Panc1 (cell line): ENCODE measurements at regions not wholly inside any gene's neighbourhood (a gene's known extent, or its start where the extent isn't known, plus 50 kb on each side); places are given as distances from the start of the nearest gene placed in this dataset.

Source experiments
- ATAC-seq: fragments of 200-7000 bp; cut with Tn5 transposase; 2 replicates; pipeline ENCODE4 v1.9.1; 2020; ENCODE audit warnings: mild to moderate bottlenecking, moderate library complexity
- BruUV-seq: library from RNA; stranded (reverse); fragments of 400-500 nt; replicated peaks from 2 replicates; lab custom pipeline; 2021; lab: Mats Ljungman, UMichigan
- CTCF ChIA-PET: fragments of 300-600 bp; sonication (Branson Sonifier 250); formaldehyde crosslinking; loops from one replicate; lab custom pipeline; 2022; ENCODE audit warnings: antibody characterized with exemption; lab: Charles Lee
- POLR2A ChIA-PET: fragments of 300-600 bp; sonication (Branson Sonifier 250); formaldehyde crosslinking; loops from one replicate; lab custom pipeline; 2022; ENCODE audit warnings: antibody characterized with exemption; lab: Charles Lee
- DNase-seq: peaks from one replicate; pipeline ENCODE4 v3.0.0-alpha.2; 2010; ENCODE audit warnings: low read depth, low spot score
- H3K27ac ChIP-seq: 2 replicates; pipeline ENCODE4 v1.5.1; 2011; ENCODE audit warnings: mild to moderate bottlenecking, low read length, inconsistent platforms
- H3K27me3 ChIP-seq: fragments of 200-500 bp; sonication (Bioruptor generic); 2 replicates; pipeline ENCODE4 v1.6.0; 2014; ENCODE audit warnings: low read length, inconsistent platforms; ENCODE audit not compliant: control insufficient read depth, insufficient read depth
- H3K36me3 ChIP-seq: fragments of 200-500 bp; sonication (Bioruptor generic); 2 replicates; pipeline ENCODE4 v1.5.1; 2014; ENCODE audit warnings: inconsistent platforms, mild to moderate bottlenecking, low read length, moderate library complexity; ENCODE audit not compliant: control insufficient read depth, insufficient read depth
- H3K4me1 ChIP-seq: 2 replicates; pipeline ENCODE4 v1.5.1; 2011; ENCODE audit warnings: inconsistent platforms, mild to moderate bottlenecking, low read length, moderate library complexity; ENCODE audit not compliant: control insufficient read depth, insufficient read depth
- H3K4me3 ChIP-seq, 2 experiments: 2 replicates each; pipeline ENCODE4 v1.5.1; 2011 to 2012; ENCODE audit warnings: low read depth in 2 of 2, low read length in 2 of 2, mild to moderate bottlenecking in 2 of 2, inconsistent platforms in 1 of 2, moderate library complexity in 1 of 2
- H3K9me3 ChIP-seq: fragments of 200-500 bp; sonication (Bioruptor generic); 2 replicates; pipeline ENCODE4 v1.5.1; 2014; ENCODE audit warnings: low read depth, mild to moderate bottlenecking, inconsistent platforms, low read length, moderate library complexity; ENCODE audit not compliant: control insufficient read depth, insufficient read depth
- POLR2AphosphoS5 ChIP-seq: IDR thresholded peaks from 2 replicates; pipeline ENCODE4 v1.6.1; 2012; ENCODE audit warnings: mild to moderate bottlenecking, low read depth, low read length, moderate library complexity
- SIN3A ChIP-seq: IDR thresholded peaks from 2 replicates; pipeline ENCODE4 v1.6.1; 2012; ENCODE audit warnings: low read depth, mild to moderate bottlenecking, low read length, moderate library complexity, borderline replicate concordance; ENCODE audit not compliant: insufficient read depth
- TCF7L2 ChIP-seq: IDR thresholded peaks from 2 replicates; pipeline ENCODE4 v1.6.1; 2011; ENCODE audit warnings: mild to moderate bottlenecking, low read depth, low read length, inconsistent platforms
- in situ Hi-C: cut with HindIII; loops from 2 replicates; pipeline ENCODE4 v1.10.0; 2016; ENCODE audit warnings: low sequenced_read_pairs, low pct_unique_long_range_greater_than_20kb
- intact Hi-C: fragments of 100-400 bp; cut with micrococcal nuclease; formaldehyde crosslinking; loops from one replicate; pipeline ENCODE4 v1.10.0; 2022; ENCODE audit not compliant: unreplicated experiment
- TF ChIP-seq, protein P1 (sequence below), 2 experiments: IDR thresholded peaks; 2 replicates each; pipeline ENCODE4 v1.6.1; 2011 to 2012; ENCODE audit warnings: low read depth in 2 of 2, control low read depth in 1 of 2, low read length in 1 of 2, mild to moderate bottlenecking in 1 of 2, moderate library complexity in 1 of 2; ENCODE audit not compliant: insufficient read depth in 1 of 2
- TF ChIP-seq, protein P2 (sequence below): fragments of 450-650 bp; IDR thresholded peaks from 2 replicates; pipeline ENCODE4 v1.5.1; 2017; ENCODE audit warnings: mild to moderate bottlenecking

DNA sequence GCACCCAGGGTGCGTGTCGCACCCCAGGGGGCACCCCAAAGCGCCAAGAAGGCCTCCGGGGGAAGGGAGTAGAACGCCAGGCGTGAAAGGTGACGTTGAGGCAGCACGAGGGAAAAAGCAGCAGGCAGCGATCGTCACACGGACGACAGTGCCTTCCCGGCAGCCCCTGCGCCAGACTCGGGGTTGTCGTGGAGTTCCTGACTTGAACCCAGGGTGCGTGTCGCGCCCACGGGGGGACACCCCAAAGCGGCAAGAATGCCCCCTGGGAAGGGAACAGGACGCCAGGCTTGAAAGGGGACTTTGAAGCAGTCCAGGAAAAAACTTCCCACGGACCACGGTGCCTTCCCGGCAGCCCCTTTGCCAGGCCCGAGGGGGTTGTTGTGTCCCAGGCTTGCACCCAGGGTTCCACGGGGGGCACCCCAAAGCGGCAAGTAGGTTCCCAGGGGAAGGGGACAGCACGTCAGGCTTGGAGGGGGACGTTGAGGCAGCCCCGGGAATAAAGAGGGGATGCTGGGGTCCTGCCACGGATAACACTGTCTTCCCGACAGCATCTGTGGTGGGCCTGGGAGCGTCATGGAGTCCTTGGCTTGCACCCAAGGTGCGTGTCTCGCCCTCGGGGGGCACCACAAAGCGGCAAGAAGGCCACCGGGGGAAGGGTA is 159.2 kb upstream of the ALG10B start:
- no peaks in the 10 kb centered on the region for H3K36me3 ChIP-seq
- no peak overlapping the region for H3K4me3 ChIP-seq
- in situ Hi-C loops, result no loop called here
- H3K9me3 ChIP-seq, result no peaks in the 10 kb centered on the region
- DNase-seq (no peak), ATAC-seq (no peak)
- no peak for TF ChIP-seq TCF7L2
- TF ChIP-seq, protein P1, sequence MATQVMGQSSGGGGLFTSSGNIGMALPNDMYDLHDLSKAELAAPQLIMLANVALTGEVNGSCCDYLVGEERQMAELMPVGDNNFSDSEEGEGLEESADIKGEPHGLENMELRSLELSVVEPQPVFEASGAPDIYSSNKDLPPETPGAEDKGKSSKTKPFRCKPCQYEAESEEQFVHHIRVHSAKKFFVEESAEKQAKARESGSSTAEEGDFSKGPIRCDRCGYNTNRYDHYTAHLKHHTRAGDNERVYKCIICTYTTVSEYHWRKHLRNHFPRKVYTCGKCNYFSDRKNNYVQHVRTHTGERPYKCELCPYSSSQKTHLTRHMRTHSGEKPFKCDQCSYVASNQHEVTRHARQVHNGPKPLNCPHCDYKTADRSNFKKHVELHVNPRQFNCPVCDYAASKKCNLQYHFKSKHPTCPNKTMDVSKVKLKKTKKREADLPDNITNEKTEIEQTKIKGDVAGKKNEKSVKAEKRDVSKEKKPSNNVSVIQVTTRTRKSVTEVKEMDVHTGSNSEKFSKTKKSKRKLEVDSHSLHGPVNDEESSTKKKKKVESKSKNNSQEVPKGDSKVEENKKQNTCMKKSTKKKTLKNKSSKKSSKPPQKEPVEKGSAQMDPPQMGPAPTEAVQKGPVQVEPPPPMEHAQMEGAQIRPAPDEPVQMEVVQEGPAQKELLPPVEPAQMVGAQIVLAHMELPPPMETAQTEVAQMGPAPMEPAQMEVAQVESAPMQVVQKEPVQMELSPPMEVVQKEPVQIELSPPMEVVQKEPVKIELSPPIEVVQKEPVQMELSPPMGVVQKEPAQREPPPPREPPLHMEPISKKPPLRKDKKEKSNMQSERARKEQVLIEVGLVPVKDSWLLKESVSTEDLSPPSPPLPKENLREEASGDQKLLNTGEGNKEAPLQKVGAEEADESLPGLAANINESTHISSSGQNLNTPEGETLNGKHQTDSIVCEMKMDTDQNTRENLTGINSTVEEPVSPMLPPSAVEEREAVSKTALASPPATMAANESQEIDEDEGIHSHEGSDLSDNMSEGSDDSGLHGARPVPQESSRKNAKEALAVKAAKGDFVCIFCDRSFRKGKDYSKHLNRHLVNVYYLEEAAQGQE (IDR thresholded peaks at IDR 0.05; ENCODE audit: insufficient read depth in 1 of 2, low read depth in 2 of 2, low read length in 1 of 2), result no peak
- no peak for TF ChIP-seq POLR2AphosphoS5
- no peak for TF ChIP-seq SIN3A
- TF ChIP-seq, protein P2, sequence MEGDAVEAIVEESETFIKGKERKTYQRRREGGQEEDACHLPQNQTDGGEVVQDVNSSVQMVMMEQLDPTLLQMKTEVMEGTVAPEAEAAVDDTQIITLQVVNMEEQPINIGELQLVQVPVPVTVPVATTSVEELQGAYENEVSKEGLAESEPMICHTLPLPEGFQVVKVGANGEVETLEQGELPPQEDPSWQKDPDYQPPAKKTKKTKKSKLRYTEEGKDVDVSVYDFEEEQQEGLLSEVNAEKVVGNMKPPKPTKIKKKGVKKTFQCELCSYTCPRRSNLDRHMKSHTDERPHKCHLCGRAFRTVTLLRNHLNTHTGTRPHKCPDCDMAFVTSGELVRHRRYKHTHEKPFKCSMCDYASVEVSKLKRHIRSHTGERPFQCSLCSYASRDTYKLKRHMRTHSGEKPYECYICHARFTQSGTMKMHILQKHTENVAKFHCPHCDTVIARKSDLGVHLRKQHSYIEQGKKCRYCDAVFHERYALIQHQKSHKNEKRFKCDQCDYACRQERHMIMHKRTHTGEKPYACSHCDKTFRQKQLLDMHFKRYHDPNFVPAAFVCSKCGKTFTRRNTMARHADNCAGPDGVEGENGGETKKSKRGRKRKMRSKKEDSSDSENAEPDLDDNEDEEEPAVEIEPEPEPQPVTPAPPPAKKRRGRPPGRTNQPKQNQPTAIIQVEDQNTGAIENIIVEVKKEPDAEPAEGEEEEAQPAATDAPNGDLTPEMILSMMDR, result no peak
- ChIA-PET POLR2A (no interaction called here), CTCF (no interaction called here)
- intact Hi-C loops, result no loop called here
- BruUV-seq, result no TSS peak
- H3K27me3 ChIP-seq, result no peaks in the 10 kb centered on the region
- H3K27ac ChIP-seq, result no peak overlapping the region
- H3K4me1 ChIP-seq, result no peaks in the 10 kb centered on the region

DNA sequence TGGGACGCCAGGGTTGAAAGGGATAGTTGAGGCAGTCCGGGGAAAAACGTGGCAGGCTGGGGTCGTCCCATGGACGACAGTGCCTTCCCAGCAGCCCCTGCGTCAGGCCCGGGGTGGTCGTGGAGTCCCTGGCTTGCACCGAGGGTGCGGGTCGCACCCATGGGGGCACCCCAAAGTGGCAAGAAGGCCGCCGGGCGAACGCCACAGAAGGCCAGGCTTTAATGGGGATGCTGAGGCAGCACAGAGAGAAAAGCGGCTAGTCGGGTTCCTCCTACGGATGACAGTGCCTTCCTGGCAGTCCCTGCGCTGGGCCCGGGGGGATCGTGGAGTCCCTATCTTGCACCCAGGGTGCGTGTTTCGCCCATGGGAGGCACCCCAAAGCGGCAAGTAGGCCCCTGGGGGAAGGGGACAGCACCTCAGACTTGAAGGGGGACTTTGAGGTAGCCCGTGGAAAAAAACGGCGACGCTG is 158.6 kb upstream of the ALG10B start:
- BruUV-seq, result no TSS peak
- no peak for DNase-seq
- no peak overlapping the region for H3K27ac ChIP-seq
- H3K4me1 ChIP-seq, result no peaks in the 10 kb centered on the region
- no peaks in the 10 kb centered on the region for H3K36me3 ChIP-seq
- ATAC-seq, result no peak
- CTCF ChIA-PET, result no interaction called here
- TF ChIP-seq TCF7L2 (no peak), POLR2AphosphoS5 (no peak), SIN3A (no peak)
- TF ChIP-seq, protein P1 (IDR thresholded peaks at IDR 0.05; ENCODE audit: insufficient read depth in 1 of 2, low read depth in 2 of 2, low read length in 1 of 2), result no peak
- TF ChIP-seq, protein P2, result no peak
- in situ Hi-C loops (no loop called here), intact Hi-C loops (no loop called here)
- no peak overlapping the region for H3K4me3 ChIP-seq
- POLR2A ChIA-PET, result no interaction called here
- no peaks in the 10 kb centered on the region for H3K9me3 ChIP-seq
- no peaks in the 10 kb centered on the region for H3K27me3 ChIP-seq
